H1 (cell line): ENCODE measurements at regions not wholly inside any gene's neighbourhood (a gene's known extent, or its start where the extent isn't known, plus 50 kb on each side); places are given as distances from the start of the nearest gene placed in this dataset.

Experiments
- HDAC6 ChIP-seq: IDR thresholded peaks from one replicate; pipeline ENCODE4 v1.7.1; 2012; ENCODE audit warnings: low read depth, mild to moderate bottlenecking, inconsistent platforms, low read length, moderate library complexity
- KDM1A ChIP-seq: fragments of 200-600, 300-600 bp; sonication (generic); IDR thresholded peaks from 2 replicates; pipeline ENCODE4 v1.7.1; 2016; ENCODE audit warnings: mild to moderate bottlenecking, low read length, borderline replicate concordance

- TF ChIP-seq HDAC6 (no peak), KDM1A (no peak)
- TF ChIP-seq, all 59 proteins: peak for 0
Observed at GRCh38 chr6:137968455-137968804, 101.4 kb downstream of the TNFAIP3 start (continued).
